HG02938 (cell line): ENCODE measurements at regions not wholly inside any gene's neighbourhood (a gene's known extent, or its start where the extent isn't known, plus 50 kb on each side); places are given as distances from the start of the nearest gene placed in this dataset.

Experiments used
- ATAC-seq: cut with Tn5 transposase; IDR thresholded peaks from one replicate; pipeline ENCODE4 v1.9.1; 2021; ENCODE audit warnings: mild to moderate bottlenecking, moderate library complexity; ENCODE audit not compliant: unreplicated experiment

GRCh38 chr10:78717200-78717599 lies 351.6 kb upstream of the ZMIZ1 start:
- ATAC-seq, result no peak

DNA sequence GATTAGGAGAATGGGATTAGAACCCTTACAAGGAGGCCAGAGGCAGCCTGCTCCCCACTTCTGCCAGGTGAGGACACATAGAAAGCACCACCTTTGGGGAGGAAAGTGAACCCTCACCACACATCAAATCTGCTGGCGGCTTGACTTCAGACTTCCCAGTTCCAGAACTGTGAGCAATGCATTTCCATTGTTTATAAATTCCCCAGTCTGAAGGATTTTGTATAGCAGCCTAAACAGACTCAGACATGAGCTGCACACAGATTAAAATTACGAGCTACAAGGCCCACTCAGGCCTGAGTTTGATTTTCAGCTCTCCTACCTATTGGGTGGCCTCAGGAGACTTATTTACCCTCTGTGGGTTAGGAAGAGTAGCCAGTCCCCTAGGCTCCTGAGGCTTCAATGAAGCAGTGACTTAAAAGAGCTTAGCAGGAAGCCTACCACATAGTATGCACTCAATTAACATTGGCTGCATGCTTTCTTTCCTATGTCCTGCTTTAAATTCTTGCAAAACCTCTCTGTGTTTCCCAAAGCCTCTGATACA lies 350.7 kb upstream of the ZMIZ1 start:
- no peak for ATAC-seq

GRCh38 chr10:78719276-78719675 lies 349.5 kb upstream of the ZMIZ1 start:
- ATAC-seq, result no peak

GRCh38 chr10:78720091-78720490 lies 348.7 kb upstream of the ZMIZ1 start:
- ATAC-seq, result no peak

GRCh38 chr10:78721231-78721630 lies 347.5 kb upstream of the ZMIZ1 start:
- no peak for ATAC-seq

GRCh38 chr10:78724846-78725245 lies 343.9 kb upstream of the ZMIZ1 start:
- no peak for ATAC-seq

- no peak for ATAC-seq
Observed at GRCh38 chr10:78726171-78726570, 342.6 kb upstream of the ZMIZ1 start.

DNA sequence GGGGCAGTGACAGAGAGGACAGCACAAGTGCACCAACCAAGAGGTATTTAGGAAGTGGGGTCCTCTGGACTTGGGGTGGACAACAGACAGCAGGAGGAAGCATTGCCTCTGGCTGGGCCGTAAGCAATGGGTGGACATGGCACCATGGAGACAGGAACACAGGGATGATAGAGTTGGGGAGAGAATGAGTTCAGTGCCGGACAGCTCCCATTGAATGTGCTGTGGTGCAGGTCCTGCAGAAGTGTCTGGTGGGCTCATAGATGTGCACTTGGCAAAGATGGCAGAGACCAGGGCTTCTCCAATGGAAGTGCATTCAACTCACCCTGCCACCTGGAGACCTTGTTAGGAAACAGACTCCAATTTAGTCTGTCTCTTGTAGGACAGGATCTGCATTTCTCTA lies 341.5 kb upstream of the ZMIZ1 start:
- ATAC-seq, result no peak

- no peak for ATAC-seq
Observed at GRCh38 chr10:78727728-78728127, 341.0 kb upstream of the ZMIZ1 start.

- ATAC-seq, result no peak
Observed at GRCh38 chr10:78728176-78728575, 340.6 kb upstream of the ZMIZ1 start.

DNA sequence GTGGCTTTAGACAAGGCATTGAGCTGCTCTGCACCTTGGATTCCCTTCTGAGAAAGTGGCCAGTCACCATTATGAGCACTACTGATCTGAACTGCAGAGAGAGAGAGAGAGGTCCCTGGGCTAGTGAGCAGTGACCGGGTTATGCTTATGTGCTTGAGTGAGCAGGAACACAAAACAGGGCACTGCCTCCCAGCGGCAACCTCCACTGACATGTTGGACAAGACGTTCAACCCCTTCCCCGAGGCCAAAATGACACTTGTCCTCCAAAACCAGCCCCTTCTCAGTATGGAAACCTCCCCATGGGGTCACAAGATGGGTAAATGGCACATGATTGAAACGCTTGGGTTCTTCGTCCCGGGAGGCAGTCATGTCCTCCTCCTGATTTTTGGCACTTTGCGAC lies 339.4 kb upstream of the ZMIZ1 start:
- no peak for ATAC-seq

DNA sequence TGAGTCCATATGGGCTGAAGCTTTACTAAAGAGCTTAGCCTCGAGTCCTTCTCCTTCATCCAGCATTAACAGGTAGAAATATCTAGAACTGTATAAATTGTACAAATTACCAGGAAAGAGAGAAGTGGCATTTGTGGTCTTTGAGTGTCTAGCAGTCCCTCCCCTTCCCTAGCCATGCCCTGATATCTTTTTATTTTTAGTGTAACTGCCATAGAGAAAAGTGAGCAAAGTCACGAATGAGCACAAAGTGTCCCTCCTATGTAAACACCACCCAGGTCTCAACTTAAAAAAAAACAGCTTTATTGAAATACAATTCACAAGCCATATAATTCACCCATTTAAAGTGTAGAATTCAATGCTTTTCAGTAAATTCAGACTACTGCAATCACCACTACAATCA lies 339.0 kb upstream of the ZMIZ1 start:
- no peak for ATAC-seq

DNA sequence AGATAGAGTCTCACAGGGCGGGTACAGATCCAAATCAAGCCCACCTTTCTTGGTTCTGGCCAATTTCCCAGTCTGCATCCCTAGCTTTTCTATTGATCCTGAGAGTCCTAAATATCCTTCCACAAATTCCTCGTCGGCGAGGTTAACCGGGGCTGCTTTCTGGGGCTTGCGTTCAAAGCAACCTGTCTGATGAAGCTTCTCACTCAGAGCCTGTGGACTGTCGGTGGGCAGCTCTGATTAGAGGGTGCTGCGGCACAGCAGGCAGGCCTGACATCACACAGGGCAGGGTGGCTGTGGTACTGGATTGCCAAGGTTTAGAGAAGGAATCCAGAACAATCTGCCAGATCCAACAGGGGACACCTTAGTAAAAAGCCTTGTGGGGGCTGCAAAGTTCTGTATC lies 338.0 kb upstream of the ZMIZ1 start:
- no peak for ATAC-seq

DNA sequence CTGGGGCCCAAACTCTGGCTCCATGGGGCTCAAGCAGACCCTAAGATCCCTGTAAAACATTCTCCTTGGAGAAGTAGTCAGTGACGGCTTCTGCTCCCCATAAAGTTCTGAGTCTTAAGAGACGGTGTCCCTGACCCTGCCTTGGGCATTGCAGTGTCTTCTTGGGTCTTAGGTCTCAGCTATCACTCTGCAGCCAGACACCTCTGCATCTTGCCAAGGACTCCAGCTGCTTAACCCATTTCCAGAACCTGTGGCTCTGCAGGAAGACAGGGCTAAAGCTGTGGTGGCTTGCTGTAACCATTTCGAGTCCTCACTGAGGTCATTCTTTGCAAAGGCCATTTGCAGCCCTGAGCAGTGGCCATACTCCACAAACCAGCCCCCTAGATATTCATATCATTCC lies 337.1 kb upstream of the ZMIZ1 start:
- no peak for ATAC-seq

DNA sequence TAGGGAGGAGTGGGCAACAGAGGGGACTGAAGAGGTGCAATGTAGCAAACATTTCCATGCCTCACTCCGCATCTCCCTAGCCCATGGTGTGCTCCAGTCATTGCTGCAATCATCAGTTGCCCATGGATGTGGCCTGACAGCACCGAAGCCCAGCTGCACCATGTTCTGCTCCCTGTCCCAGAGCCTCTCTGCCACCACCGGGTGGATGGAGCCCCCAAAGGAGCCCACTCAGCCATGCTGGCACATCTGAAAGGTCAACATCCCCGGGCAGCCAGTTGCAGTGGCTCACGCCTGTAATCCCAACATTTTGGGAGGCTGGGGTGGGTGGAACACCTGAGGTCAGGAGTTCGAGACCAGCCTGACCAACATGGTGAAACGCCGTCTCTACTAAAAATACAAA lies 336.4 kb upstream of the ZMIZ1 start:
- no peak for ATAC-seq

DNA sequence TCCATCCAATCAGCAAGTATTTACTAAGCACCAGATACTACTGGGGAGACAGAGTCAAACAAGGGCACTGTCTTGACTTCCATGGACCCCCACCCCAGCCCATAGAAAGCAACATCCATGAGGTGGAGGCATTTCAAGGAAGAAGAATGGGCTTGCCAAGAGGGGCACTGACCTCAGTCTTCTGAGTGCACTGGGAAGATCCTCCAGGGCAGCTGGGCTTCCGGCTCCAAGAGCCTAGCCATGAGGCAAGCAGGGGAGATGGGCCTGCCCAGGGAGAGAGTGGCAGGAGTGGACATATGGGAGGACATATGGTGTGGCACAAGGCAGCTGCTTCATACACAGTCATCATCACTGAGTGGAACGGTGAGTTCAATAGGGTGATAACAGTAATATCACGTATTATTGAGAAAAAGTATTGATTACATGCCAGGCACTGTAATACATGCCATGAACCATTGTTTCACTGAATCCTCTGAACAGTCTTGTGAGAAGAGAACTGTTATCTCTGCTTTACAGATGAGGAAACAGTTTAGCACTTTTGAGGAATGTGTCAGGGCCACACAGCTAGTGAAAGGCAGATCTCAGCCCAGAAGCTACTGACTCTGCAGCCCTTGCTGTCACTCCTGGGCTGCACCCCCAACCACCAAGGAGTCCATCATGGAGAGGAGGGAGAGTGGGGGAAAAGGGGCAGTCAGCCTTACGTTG lies 331.7 kb upstream of the ZMIZ1 start:
- no peak for ATAC-seq

DNA sequence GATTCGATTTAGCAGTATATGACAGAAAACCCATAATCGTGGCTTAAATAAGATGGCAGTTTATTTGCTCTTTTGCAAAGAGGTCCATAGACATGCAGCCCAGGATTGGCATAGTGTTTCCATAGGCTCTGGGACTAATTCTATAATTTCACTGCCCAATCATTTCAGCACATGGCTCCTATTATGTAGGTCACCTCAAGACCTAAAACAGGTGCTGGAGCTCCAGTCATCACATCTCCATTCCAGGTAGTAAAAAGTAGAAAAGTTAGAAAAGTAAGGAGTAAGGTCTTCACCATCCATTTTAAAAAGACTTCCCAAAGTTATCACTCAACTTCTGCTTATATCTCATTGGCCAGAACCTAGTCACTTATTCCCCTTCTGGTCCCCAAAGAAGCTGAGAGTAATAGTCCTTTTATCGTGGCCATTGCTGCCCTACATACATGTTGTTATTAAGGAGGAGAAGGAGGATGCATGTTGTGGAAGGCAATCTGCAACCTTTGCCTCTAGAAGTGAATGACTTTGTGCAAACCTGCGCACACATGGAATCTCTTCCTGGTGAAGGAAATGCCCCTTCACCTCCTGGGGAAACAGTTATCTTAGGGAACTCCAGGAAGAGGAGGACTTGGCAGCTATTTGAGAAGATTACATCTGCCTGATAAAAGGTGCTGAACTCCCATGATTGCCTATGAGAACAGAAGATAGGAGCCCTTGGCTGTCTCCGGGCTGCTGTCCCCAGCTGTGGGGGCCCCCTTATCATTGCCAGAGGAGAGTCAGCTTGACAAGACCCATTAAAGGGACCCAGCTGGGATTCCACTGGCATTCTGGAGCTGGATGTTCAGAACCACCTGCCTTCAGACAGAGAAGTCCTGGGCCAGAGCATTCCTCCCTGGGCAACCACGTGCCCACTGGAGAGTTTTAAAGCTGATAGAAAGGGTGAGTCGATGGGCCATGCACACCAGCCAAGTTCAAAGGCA lies 330.6 kb upstream of the ZMIZ1 start:
- ATAC-seq, result no peak

- no peak for ATAC-seq
Observed at GRCh38 chr10:78738861-78739260, 329.9 kb upstream of the ZMIZ1 start.

DNA sequence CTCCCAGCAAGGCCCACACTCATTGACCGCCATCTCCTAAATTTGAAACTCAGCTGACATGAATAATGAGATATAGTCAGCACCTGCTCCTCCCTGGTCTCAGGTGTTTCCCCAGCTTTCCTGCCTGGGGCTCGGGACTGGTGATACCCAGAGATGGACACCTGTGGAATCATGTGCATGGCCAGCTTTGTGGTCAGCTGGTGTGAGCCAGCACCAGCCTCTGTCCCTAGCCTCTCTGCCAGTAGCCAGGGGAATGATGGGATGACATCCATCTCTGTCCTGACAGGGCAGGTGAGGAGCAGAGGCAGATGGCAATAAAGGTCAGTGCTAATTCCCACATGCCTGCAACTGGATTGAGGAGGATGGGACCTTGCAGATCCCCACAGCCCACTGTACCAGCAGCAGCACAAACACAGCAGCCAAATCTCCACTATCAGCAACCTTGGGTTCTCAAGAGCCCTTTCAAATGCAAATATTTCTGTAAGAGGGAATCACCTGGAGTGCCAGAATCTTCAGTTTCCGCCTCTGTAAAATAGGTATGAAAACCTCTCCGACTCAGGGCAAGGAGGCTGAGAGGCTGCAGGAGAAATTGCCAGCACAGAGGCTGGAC lies 329.2 kb upstream of the ZMIZ1 start:
- no peak for ATAC-seq

DNA sequence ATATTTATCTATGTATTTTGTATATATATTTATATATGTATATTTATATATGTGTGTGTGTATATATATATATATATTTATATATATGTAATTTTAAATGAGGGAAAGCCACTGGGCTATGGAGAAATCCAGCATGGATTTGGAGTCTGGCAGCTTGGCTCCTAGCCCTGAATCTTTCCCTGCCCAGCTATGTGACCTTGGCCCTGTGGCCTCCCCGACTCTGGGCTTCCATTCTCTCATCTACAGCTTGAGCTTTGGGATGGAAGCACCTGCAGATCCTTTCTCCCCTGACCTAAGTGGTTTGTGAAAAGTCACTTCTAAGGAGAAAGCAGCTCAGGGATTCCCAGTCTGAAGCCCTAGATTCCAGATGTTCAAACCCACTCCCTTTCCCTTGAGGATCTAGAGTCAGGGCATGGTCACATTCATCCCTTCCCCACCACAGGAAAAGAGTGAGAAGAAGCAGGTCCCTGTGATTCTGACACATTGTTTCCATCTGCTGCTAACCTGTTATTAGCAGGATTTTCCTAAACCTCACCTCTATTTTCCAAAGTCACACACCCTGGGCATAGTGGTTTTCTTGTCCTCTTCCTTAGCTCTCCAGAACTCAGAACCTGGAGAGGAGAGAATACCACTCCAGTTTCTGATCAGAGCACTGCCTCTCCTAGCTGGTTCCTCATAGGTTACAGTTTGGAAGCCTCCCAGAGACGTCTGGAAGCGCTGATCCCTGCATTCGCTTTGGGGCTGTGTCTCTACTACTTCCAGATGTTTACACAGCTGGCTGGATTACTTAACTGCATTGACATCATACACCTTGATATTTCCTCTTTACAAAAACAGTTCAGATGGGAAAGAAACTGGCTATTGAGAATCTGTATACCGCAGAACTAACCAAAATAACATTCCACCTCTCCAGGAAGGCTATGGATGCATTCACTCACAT lies 327.5 kb upstream of the ZMIZ1 start:
- ATAC-seq, result no peak

DNA sequence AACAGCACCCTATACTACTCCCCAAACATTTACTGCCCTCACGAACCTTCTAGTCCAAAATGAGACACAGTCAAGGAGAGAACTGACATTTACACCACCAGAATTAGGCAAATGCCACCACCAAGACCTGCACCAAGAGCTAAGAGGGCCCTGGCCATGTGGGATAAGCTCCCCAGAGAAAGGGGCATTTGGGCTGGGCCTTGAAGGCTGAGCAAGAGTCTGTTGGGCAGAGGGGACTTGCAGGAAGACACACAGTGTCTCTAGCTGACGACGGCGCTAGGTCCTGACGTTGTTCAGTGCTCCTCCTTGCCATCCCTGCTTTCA lies 326.4 kb upstream of the ZMIZ1 start:
- no peak for ATAC-seq
